Spleen (tissue), 7 donors: ENCODE measurements at regions not wholly inside any gene's neighbourhood (a gene's known extent, or its start where the extent isn't known, plus 50 kb on each side); places are given as distances from the start of the nearest gene placed in this dataset.

Experiments
- CTCF ChIP-seq, 11 experiments: fragments of 200-600 bp in 7 of 11; fragments of 450-650 bp in 4 of 11; sonication (generic) in 4 of 11; IDR thresholded peaks in 8 of 11; conservative IDR thresholded peaks in 3 of 11; 1 replicate in 7 of 11; 2 replicates in 4 of 11; pipeline versions ENCODE4 v1.4.0 to v1.8.0; 2016 to 2021; ENCODE audit warnings: antibody characterized with exemption in 11 of 11, inconsistent platforms in 4 of 11, mild to moderate bottlenecking in 1 of 11
- POLR2A ChIP-seq, 3 donors: fragments of 450-650 bp; IDR thresholded peaks; one replicate each; pipeline ENCODE4 v1.5.1; 2017; ENCODE audit warnings: antibody characterized with exemption in 3 of 3, mild to moderate bottlenecking in 1 of 3
- POLR2AphosphoS5 ChIP-seq, 3 donors: sonication (generic); formaldehyde crosslinking; IDR thresholded peaks; one replicate each; pipeline ENCODE4 v1.5.1; 2017; ENCODE audit warnings: antibody characterized with exemption in 3 of 3
- donor health status: DM: no; HTN: no; CAD: no; lungs with moderate emphysema.
- donor health status: DM: no; HTN: no; CAD: no.
- donor health status: DM: no; HTN: no; CAD: no.

GRCh38 chr11:23688835-23689234 lies 808.0 kb upstream of the LUZP2 start:
- no peak for TF ChIP-seq CTCF (IDR thresholded peaks at IDR 0.05 in 8 of 11, conservative IDR thresholded peaks at IDR 0.05 in 3 of 11)
- TF ChIP-seq POLR2A (IDR thresholded peaks at IDR 0.05), result no peak
- TF ChIP-seq POLR2AphosphoS5 (IDR thresholded peaks at IDR 0.05), result no peak
